COLO829 (cell line): ENCODE measurements at regions not wholly inside any gene's neighbourhood (a gene's known extent, or its start where the extent isn't known, plus 50 kb on each side); places are given as distances from the start of the nearest gene placed in this dataset.

Experiments
- DNase-seq: peaks from one replicate; pipeline ENCODE4 v3.0.0; 2012; ENCODE audit warnings: low spot score

DNA sequence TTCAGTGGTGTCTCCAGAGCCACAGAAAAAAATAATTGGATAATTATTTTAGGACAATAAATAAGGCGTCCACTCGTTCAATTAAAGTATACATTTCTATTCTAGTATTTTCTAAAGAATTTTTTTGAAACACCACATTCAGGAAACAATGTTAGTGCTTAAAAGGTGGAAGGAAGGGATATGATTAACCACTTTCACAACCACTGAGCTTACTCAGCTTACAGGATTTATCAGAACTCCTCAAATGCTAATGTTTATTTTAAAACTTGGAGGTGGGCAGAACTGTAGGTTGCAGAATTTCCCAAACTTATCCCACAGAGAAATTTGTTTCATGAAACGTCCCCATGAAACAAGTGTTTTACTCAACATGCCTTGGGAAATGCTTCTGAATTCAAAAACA is 54.3 kb upstream of the MAGEB2 start:
- no peak for DNase-seq
